ENCODE measurements at regions not wholly inside any gene's neighbourhood (a gene's known extent, or its start where the extent isn't known, plus 50 kb on each side); places are given as distances from the start of the nearest gene placed in this dataset.
A peak's percentile ranks its signal among the peaks of the same experiment; 100 is the strongest.

GRCh38 chr2:111663471-111664274, 220.3 kb downstream of the ANAPC1 start:
- TF ChIP-seq CTCF (conservative IDR thresholded peaks at IDR 0.05; ENCODE audit: low read depth, low read length) = peak; percentile 64
- peak; percentile 62 for DNase-seq (ENCODE audit: low read depth)
- H3K4me3 ChIP-seq (ENCODE audit: low read depth, low read length) = no peak overlapping the region

GRCh38 chr2:111664275-111664850, 219.6 kb downstream of the ANAPC1 start:
- no peak for DNase-seq (ENCODE audit: low read depth)
- no peak overlapping the region for H3K4me3 ChIP-seq (ENCODE audit: low read depth, low read length)
- TF ChIP-seq CTCF (conservative IDR thresholded peaks at IDR 0.05; ENCODE audit: low read depth, low read length) = no peak

DNA sequence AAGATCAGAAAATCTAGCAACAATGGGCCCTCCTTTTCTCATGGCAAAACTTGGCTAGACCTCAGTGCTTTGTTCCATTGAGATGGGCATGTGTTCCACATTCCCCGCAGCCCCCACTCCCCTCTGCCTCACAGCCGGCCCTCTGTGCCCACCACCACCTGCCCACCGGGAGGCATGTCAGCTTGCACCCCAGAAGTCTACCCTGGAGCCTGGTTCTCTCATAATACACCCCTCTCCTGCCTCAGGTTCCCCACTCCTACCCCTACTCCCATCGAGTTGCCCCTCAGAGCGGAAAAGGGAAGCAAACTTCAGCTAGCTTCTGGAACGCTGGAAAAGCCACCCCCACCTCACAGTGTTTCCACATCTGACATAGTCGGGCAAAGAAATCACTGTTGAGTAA, 219.0 kb downstream of the ANAPC1 start:
- no peak overlapping the region for H3K4me3 ChIP-seq (ENCODE audit: low read depth, low read length)
- DNase-seq (ENCODE audit: low read depth) = no peak
- TF ChIP-seq CTCF (conservative IDR thresholded peaks at IDR 0.05; ENCODE audit: low read depth, low read length) = no peak

GRCh38 chr2:111665551-111666116, 218.4 kb downstream of the ANAPC1 start:
- no peak overlapping the region for H3K4me3 ChIP-seq (ENCODE audit: low read depth, low read length)
- DNase-seq (ENCODE audit: low read depth) = no peak
- no peak for TF ChIP-seq CTCF (conservative IDR thresholded peaks at IDR 0.05; ENCODE audit: low read depth, low read length)

DNA sequence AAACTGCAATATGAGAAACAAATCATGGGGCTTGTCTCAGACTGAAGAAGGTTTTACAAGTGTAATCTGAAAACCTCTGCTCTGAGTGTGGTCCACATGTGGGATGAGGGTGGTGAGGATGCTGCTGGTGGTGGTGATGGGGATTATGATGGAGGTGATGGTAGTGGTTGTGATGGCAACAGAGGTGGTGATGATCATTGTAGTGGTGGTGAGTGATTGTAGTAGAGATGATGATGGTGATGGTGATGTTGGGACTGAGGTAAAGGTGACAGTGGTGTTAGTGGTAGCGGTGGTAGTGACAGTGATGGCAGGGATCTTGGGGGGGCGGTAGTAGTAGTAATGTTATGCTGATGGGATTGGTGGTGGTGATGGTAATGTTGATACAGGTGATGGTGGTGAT, 217.8 kb downstream of the ANAPC1 start:
- DNase-seq (ENCODE audit: low read depth) = no peak
- no peak overlapping the region for H3K4me3 ChIP-seq (ENCODE audit: low read depth, low read length)
- no peak for TF ChIP-seq CTCF (conservative IDR thresholded peaks at IDR 0.05; ENCODE audit: low read depth, low read length)

DNA sequence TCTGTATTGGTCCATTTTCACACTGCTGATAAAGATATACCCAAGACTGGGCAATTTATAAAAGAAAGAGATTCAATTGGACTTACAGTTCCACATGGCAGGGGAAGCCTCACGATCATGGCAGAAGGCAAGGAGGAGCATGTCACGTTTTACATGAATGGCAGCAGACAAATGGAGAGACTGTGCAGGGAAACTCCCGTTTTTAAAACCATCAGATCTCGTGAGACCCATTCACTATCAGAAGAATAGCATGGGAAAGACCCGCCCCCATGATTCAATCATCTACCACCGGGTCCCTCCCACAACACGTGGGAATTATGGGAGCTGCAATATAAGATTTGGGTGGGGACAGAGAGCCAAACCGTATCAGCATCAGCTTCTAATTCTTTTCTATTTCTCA, 217.0 kb downstream of the ANAPC1 start:
- H3K4me3 ChIP-seq (ENCODE audit: low read depth, low read length) = no peak overlapping the region
- TF ChIP-seq CTCF (conservative IDR thresholded peaks at IDR 0.05; ENCODE audit: low read depth, low read length) = no peak
- no peak for DNase-seq (ENCODE audit: low read depth)

Data from choroid plexus epithelial cell (primary cell).